Breast epithelium (tissue), 3 donors: ENCODE measurements at regions not wholly inside any gene's neighbourhood (a gene's known extent, or its start where the extent isn't known, plus 50 kb on each side); places are given as distances from the start of the nearest gene placed in this dataset.

ENCODE experiments used
- POLR2A ChIP-seq: fragments of 450-650 bp; IDR thresholded peaks from one replicate; pipeline ENCODE4 v1.6.1; 2016; ENCODE audit warnings: antibody characterized with exemption, mild to moderate bottlenecking, moderate library complexity
- POLR2AphosphoS5 ChIP-seq, 3 donors: sonication (generic); formaldehyde crosslinking; IDR thresholded peaks; one replicate each; pipeline ENCODE4 v1.6.1; 2017; ENCODE audit warnings: antibody characterized with exemption in 3 of 3
- TF ChIP-seq, protein P1 (sequence below), 3 donors: fragments of 450-650 bp; IDR thresholded peaks; one replicate each; pipeline ENCODE4 v1.5.1; 2016 to 2017; ENCODE audit warnings: antibody characterized with exemption in 3 of 3, mild to moderate bottlenecking in 3 of 3, moderate library complexity in 3 of 3

DNA sequence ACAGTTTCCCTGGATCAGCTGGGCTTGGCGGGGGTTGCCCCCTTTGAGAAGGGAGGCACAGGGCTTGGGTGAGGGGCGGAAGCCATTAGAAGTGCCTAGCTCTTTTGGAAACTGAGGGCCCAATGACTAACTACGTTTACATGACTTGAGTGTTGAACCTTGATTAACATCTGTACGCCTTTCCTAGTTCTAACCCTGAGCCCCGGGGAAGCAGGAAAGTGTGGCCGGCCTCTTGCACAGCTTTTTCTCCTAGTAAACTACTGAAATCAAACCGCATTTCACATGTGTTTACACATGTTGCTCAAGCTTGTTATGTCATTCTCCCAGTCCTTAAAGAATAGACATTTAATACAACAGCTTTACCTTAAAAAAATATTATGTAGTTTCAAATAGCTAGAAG lies 1356.4 kb upstream of the TMEM132C start:
- no peak for TF ChIP-seq POLR2A
- TF ChIP-seq, protein P1, sequence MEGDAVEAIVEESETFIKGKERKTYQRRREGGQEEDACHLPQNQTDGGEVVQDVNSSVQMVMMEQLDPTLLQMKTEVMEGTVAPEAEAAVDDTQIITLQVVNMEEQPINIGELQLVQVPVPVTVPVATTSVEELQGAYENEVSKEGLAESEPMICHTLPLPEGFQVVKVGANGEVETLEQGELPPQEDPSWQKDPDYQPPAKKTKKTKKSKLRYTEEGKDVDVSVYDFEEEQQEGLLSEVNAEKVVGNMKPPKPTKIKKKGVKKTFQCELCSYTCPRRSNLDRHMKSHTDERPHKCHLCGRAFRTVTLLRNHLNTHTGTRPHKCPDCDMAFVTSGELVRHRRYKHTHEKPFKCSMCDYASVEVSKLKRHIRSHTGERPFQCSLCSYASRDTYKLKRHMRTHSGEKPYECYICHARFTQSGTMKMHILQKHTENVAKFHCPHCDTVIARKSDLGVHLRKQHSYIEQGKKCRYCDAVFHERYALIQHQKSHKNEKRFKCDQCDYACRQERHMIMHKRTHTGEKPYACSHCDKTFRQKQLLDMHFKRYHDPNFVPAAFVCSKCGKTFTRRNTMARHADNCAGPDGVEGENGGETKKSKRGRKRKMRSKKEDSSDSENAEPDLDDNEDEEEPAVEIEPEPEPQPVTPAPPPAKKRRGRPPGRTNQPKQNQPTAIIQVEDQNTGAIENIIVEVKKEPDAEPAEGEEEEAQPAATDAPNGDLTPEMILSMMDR (IDR thresholded peaks at IDR 0.05) = no peak
- no peak for TF ChIP-seq POLR2AphosphoS5 (IDR thresholded peaks at IDR 0.05)
